HG03045 (cell line): ENCODE measurements at regions not wholly inside any gene's neighbourhood (a gene's known extent, or its start where the extent isn't known, plus 50 kb on each side); places are given as distances from the start of the nearest gene placed in this dataset.

Source experiments
- ATAC-seq: cut with Tn5 transposase; IDR thresholded peaks from one replicate; pipeline ENCODE4 v1.9.1; 2021; ENCODE audit warnings: mild to moderate bottlenecking, moderate library complexity; ENCODE audit not compliant: unreplicated experiment

DNA sequence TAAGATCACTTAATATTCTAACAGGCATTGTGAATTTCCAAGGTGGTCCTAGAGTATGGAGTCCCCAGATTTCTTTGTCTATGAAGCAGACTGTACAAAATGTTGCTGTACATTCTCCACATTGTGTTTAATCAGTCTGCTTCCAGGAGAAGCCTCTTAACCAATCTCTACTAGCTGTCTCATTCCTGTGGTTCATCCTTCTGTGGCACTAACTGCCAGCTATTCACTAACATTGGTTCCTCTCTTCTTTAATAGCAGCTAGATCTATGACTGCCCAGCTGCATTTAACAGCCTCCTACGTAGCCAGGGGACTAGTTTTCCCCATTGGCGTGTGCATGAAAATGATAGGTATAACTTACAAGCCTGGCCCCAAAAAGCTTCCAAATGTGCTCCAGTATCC lies 395.4 kb downstream of the SAMD5 start:
- ATAC-seq = no peak

DNA sequence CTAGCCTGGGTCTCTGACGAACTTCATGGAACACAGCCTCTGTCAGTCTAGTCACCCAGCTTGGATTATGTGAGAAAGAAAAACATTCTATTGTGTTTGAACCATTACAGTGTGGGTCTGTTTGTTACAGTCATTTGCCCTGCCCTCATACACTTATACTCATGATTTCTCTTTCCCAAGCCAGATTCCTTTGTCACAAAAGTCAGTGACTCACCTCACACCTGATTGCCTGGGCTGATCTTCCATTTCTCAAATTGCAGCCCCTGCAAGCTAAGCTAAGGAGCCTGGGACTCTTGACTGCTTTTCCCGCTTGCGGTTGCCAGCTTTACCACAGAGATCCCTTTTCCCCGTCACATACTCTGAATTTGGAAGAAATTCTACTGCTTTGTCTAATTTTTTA lies 395.9 kb downstream of the SAMD5 start:
- ATAC-seq = no peak

DNA sequence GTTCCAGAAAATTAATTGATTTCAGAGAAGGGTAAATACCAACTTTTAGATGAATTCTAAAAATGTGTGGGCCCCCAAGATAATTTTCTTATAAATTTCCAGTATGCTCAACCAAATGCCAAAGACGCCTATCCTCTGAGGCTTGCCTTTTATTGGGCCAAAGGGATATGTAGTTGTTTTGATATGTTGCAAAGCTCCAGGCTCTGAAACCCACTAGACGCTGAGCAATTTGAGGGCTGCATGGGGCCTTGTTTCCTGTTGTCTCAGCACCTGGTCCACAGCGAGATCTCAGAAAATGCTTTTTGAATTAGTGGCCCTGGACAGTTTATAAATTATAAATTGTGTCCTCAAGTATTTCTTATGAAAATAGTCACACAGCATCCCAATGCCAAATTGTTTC lies 397.2 kb downstream of the SAMD5 start:
- no peak for ATAC-seq

DNA sequence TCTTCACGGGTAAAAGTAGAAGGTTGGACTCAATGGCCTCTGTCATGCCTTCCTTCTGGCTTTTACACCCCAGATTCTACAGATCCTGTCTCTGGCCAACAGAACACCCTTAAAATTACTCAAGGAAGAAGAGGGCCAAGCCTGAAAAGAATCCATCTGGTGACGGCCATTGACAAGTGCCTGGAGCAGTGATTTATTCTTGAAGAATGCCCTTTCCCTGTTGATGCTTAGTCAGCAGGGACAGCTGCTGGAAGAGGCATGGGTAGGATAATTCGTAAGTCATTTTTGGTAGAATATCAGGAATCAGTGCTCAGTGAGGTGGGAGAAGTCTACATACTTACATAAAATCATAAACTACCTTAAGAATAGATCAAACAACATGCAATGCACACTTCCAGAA lies 397.9 kb downstream of the SAMD5 start:
- no peak for ATAC-seq

DNA sequence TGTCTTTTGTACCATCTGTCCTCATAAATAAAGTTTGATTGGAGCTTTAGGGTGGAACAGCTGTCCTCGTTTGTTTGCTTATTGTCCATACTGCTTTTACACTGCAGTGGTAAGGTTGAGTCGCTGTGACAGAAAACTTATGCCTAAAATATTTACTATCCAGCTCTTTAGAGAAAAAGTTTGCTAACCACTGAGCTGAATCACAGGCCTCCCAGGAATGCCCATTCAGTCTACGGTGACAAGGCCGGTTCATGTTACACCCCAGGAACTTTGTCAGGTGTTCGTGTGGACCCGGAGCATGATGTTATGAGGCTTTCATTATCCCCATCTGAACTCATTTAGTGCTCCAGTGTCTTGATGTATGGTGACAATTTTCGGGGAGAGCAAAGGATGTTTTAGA lies 401.1 kb downstream of the SAMD5 start:
- no peak for ATAC-seq

DNA sequence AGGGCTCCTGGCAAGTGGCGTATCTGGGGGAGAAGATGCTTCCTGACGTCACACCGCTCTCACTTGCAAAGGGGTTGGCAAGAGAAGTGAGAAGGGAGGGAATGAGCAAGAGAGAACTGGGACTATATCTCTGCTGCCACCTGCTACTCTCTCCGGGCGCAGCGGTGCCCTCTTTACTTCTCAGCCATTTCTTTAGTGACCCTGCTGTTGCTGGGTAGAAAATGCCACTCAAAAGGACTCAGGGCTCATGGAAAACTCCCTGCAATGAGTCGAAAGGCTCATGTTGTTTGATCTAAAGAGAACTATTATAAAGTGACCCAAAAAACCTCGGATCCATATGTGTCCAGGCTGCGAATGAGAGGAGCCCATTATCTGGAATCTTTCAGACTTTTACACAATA lies 401.8 kb downstream of the SAMD5 start:
- no peak for ATAC-seq

DNA sequence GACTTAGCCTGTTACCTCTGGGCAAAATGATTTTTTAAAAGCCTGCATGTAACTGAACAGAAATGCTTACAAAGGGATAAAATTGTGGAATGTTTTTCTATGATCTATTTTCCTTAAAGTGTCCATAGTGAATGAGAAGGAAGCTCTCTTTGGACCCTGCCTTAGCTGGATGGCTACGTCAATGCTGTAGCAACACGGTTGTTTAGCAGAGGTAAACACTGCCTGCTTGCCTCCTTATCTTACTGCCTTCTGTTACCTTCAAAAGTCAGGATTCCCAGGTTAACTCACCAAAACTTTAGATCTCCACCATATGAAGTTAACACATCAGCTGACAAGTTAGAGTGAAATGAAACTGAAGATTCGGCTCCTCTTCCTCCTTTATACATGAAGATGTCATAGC lies 402.6 kb downstream of the SAMD5 start:
- ATAC-seq = no peak

DNA sequence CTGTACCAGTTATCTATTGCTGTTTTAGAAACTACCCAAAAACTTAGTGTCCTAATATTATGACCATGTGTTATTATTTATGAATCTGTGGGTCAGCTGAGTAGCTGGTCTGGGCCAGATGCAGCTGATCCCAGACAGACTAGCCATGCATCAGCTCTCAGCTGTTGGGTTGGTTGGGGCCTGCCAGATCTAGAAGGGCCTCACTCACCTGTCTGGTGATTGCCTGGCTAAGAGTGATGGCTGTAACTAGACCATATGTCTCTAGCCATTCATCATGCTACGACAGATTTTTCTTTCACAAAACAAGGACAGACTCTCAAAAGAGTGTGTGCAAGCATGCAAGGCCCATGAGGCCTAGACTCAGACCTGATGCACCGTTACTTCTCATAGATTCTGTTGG lies 403.2 kb downstream of the SAMD5 start:
- no peak for ATAC-seq

DNA sequence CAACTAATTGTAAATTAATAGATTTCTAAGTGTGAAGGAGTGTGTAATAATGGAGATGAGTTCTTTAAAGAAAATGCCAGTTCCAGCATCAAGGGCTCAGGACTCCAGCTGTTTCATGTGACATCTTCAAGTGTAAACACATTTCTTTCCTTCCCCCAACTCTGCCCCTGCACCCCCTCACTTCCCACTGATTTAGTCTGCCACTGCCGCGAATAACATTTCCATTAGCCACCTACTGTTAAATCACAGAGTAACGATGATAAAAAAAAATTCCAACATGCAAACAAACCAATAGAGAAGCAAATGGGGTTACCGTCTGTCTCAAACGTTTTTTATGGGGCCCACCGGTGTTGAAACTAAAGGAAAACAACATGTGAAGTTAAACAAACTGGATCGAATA lies 414.3 kb downstream of the SAMD5 start:
- no peak for ATAC-seq

DNA sequence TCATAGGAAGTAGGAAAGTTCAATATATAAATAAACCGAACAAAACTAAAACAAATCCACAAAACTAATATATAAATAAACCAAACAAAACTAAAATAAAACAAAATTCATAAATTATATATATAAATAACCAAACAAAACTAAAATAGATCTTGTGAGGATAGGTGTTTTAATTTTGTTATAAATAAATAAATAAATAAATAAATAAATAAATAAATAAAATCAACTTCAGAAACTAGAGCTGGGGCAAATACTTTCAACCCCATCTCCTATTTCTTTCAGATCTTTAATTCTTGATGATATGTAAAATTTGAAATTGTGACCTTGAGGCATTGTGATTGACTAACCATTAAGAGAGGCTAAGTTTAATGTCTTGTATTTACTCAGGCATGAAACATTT lies 416.1 kb downstream of the SAMD5 start:
- ATAC-seq = no peak

DNA sequence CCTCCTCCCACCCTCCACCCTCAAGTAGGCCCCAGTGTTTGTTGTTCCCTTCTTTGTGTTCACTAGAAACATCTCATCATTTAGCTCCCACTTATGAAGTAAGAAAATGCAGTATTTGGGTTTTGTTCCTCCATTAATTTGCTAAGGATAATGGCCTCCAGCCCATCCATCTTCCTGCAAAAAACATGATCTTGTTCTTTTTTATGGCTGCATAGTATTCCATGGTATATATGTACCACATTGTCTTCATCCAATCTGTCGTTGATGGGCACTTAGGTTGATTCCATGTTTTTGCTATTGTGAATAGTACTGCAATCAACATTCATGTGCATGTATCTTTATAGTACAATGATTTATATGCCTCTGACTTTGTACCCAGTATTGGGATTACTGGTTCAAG lies 416.8 kb upstream of the SASH1 start:
- ATAC-seq = no peak

DNA sequence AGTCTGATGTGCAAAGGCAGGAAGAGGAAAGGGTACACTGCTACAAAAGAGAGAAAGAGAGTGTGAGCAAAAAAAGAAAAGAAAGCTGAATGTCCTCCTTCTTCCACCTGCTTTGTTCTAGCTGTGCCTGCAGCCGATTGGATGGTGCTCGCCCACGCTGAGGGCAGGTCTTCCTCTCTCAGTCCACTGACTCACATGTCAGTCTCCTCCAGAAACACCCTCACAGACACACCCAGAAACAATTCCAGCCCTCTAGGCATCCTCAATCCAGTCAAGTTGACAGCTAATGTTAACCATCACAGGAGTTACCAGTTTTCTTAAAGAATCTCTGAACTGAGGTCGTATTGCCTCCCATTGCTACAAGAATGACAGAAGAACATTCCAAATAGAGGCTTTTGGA lies 411.9 kb upstream of the SASH1 start:
- ATAC-seq = no peak

DNA sequence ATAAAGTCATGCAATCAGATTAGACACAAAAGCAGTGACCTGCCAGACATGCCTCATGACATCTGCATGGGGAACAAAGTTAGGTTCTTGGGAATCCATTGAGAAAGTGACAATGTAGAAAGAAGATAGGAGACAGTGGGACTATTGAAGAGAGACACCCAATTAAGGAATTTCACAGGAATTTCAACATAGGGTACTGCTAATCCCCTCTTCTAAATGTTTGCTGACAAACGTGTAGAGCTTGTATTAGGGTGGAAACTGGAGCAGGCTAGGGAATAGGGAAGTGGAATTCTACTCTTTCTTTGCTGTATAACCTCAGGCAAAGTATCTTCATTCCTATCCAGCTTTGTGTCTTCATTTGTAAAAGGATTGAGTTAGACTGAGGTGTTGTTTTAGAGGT lies 409.4 kb upstream of the SASH1 start:
- ATAC-seq = no peak

DNA sequence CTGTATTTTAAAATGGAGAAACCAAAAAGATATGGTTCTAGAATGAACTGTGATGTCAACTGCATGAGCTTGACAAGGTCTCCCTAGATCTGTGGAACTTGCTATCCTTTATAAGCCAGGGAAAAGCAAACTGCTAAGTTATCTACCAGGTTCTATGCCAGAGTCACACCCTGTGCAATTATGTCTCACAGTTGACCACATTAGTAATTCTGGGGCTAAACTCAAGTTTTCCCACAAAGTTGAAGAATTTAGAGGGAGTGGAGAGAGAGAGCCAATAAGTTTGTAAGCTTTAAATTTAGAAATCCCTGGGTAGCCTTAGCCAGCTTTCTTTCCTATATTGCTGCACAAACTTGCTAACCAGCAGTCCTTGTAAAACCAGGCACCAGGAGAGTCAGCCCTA lies 407.0 kb upstream of the SASH1 start:
- ATAC-seq = no peak

DNA sequence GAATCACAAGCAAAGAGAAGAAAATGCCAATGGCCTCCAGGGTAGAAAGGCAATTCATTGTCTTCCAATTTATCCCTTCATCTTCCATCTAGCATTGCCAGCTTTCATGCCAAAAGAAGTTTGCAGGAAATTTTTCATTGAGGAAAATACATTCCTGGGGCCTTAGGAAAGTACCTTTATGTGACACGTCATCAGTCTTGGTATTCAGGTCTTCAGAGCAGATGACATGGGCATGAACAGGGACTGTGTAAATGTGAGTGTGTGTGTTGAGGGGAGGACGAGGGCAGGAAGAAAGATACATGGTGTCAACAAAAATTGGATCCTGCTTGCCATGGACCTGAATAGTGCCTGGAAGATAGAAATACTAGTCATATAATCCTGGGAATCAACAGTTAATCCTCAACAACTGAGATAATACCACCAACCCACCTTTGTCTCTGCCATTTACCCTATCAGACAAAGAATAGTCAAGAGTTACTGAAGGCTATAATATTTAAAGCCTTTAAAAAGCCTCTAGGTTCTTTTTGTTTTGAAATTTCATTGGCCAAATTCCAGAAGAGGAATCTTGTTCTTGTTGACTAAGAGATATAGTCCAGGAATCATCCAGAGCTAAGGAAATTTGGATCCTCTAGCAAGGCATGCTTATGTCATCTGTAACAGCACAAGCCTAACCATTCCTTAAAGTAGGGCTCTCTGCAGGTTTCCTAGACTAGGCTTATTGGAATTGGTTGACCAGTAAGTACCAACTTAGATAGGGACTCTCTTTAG lies 405.8 kb upstream of the SASH1 start:
- ATAC-seq = no peak

DNA sequence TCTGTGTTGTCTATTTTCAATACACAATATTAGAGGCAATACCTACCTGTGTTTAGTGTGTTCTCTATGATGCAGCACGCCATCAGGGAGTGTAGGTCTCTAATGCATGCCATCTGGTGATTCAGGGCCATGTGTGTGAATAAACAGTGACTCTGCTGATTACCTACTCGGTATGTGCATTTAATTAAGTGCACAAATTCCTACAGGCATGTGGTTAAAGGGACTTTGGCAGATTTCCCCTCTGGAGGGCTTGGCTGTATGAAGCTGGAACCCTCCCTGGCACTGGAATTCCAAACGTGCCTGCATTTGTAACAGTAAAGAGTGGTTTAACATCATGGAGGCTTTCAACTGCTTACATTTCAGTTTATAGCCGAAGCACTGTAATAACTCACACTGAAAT lies 401.5 kb upstream of the SASH1 start:
- ATAC-seq = no peak

DNA sequence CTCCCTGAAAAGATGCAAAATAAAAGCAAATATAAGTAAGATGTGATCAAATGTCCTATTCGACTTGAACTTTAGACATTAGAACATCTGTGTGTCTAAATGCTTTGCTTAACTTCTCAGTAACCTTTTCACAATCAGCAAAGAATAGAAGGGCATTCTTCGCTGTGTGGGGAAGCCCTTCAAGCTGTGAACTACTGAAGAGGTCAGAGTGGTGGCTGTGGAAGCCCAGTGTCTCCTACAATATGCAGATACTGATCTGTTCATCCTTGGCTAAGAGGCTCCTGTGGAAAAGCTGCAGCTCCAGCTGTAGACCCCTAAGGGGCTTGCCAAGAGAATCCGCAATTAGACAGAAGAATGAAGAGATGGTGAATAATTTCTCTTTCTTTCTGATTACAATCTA lies 400.3 kb upstream of the SASH1 start:
- ATAC-seq = no peak

DNA sequence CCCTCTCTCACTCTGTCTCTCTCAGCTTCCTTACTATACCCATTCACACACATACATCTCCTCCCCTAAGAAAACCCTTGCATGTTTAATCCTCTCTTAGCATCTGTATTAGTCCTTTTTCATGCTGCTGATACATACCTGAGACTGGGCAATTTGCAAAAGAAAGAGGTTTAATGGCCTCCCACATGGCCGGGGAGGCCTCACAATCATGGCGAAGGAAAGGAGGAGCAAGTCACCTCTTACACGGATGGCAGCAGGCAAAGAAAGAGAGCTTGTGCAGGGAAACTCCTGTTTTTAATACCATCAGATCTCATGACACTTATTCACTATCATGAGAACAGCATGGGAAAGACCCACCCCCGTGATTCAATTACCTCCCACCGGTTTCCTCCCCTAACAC lies 398.5 kb upstream of the SASH1 start:
- ATAC-seq = no peak

DNA sequence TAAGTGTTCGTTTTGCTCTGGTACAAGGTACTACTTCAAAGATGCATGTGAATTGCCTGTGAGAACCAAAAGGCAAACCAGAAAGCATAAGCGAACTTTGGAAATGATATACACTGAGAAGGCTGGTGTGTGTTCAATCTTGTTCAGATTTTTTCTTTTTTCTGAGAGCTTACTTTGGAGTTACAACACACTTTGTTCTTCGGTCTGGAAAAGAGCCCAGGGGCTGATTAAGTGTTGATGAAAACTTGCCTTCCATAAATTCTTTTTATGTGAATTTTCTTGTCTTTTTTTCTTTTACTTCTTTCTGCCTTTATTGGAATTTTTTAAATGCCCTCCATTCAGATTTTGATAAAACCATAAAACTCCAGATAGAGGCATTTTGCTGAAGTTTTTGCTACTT lies 395.1 kb upstream of the SASH1 start:
- ATAC-seq = no peak

DNA sequence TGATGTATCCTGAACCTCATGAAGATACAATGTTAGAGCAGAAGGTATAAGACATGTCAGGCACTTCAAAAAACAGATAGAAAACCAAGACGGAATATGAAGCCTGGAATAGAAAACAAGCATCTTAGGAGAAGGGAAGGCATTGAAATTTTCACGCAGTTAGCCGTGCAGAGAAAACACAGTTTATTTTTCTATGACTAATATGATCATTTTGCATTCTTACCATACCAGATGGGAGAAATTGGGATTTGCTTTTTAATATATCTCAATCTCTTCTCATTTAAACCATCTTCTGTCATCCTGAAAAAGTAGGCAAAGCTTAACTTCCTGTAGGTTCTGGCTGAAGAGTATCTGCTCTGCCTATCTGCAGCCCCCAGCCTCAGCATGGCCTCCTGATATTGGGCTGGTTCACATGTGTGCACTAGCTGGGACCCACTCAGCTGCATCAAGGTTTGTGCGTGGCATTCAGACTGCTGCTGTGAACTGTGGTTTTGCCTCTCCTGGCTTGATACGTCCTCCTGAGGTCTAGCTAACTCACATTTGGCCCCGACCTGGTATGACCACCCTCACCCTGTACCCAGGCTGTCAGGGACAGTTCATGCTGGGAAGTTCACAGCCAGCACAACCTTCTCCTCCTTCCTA lies 392.5 kb upstream of the SASH1 start:
- ATAC-seq = no peak

DNA sequence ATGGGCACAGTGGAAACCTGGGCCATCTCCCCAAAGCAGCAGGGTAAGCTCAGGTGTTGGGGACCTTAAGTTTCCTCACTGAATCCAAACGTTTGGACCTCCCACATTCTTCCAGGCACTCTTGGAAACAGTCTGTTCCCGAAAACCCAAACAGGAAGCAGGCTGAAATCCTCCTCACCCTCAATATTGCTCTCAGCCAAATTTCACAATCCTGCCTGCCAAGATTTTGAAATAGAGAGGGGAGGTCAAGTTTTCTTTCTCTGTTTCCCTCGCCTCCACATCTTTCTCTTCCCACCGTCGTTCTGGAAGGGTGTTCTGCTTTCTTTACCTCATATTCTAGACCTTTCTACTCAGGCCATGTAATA lies 392.0 kb upstream of the SASH1 start:
- ATAC-seq = no peak

DNA sequence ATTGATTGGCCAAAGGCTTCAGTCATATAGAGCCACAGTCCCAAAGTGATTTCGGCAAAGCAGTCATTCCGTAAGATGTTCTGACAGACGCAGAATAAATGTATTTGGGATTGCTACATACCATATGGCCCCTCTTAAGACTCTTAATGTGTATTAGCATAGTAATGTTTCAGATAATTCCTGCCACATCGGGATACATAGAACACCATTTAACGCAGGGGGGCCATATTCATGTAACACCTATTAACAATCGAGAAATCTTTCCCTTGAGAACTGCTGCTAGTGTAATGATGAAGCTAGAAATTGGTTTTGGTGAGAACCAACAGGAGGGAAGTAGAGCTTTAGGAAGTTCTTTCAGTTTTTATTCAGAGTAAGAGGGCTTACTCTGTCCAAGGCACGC lies 390.9 kb upstream of the SASH1 start:
- no peak for ATAC-seq

DNA sequence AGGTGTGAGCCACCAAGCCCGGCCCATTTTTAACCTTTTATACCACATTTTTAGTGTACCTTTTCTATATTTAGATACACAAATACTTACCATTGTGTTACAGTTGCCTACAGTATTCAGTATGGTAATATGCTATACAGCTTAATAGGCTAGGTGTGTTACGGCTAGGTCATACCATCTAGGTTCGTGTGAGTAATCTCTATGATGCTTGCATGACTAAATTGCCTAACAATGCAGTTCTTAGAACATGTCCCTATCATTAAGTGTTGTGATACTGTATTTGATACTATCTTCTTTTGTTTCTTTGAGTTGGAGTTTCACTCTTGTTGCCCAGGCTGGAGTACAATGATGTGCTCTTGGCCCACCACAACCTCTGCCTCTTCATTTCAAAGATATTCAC lies 387.7 kb upstream of the SASH1 start:
- ATAC-seq = no peak
